Activated CD8-positive, alpha-beta T cell treated with anti-CD3 and anti-CD28 coated beads for 36 hours (primary cell): ENCODE measurements at regions not wholly inside any gene's neighbourhood (a gene's known extent, or its start where the extent isn't known, plus 50 kb on each side); places are given as distances from the start of the nearest gene placed in this dataset.
"Not testable (repeated sequence)": the region's sequence is repeated elsewhere in the genome, so short reads cannot be mapped to it uniquely, and the experiment has no call there.

ENCODE experiments used
- ATAC-seq: fragments of 200-7000 bp; cut with Tn5 transposase; one replicate; pipeline ENCODE4 v1.10.0; 2021; ENCODE audit warnings: mild to moderate bottlenecking, moderate library complexity
- CTCF ChIA-PET: fragments of 350-600 bp; sonication (Branson Sonifier 250); formaldehyde crosslinking; loops from one replicate; lab custom pipeline; 2021; ENCODE audit warnings: antibody characterized with exemption; lab: Charles Lee
- POLR2A ChIA-PET: fragments of 350-600 bp; sonication (Branson Sonifier 250); formaldehyde crosslinking; loops from one replicate; lab custom pipeline; 2021; ENCODE audit warnings: antibody characterized with exemption; lab: Charles Lee
- DNase-seq: peaks from one replicate; pipeline ENCODE4 v3.0.0-alpha.2; 2020
- H3K27ac Mint-ChIP-seq: one replicate; pipeline ENCODE4 v1.8.0; 2021; ENCODE audit warnings: mild to moderate bottlenecking, mixed read lengths
- H3K27me3 Mint-ChIP-seq: one replicate; pipeline ENCODE4 v1.8.0; 2021; ENCODE audit warnings: mixed read lengths
- H3K36me3 Mint-ChIP-seq: one replicate; pipeline ENCODE4 v1.8.0; 2021; ENCODE audit warnings: low read depth, mixed read lengths
- H3K4me1 Mint-ChIP-seq: one replicate; pipeline ENCODE4 v1.8.0; 2021; ENCODE audit warnings: low read depth, mixed read lengths
- H3K4me3 Mint-ChIP-seq: one replicate; pipeline ENCODE4 v1.8.0; 2021; ENCODE audit warnings: mild to moderate bottlenecking, moderate library complexity, mixed read lengths
- H3K9me3 Mint-ChIP-seq: one replicate; pipeline ENCODE4 v1.8.0; 2021; ENCODE audit warnings: mixed read lengths
- intact Hi-C: fragments of 100-400 bp; cut with micrococcal nuclease; formaldehyde crosslinking; loops from one replicate; pipeline ENCODE4 v1.10.0; 2022

- H3K4me1 Mint-ChIP-seq, H3K27me3 Mint-ChIP-seq, H3K9me3 Mint-ChIP-seq, H3K4me3 Mint-ChIP-seq, POLR2A ChIA-PET, DNase-seq, intact Hi-C loops, H3K27ac Mint-ChIP-seq, ATAC-seq, H3K36me3 Mint-ChIP-seq, CTCF ChIA-PET: not testable (repeated sequence)
Observed at GRCh38 chr7:73204898-73205297, 103.7 kb downstream of the NSUN5 start.

- ATAC-seq, H3K27ac Mint-ChIP-seq, DNase-seq, H3K4me1 Mint-ChIP-seq, H3K9me3 Mint-ChIP-seq, H3K36me3 Mint-ChIP-seq, CTCF ChIA-PET, intact Hi-C loops, H3K27me3 Mint-ChIP-seq, POLR2A ChIA-PET, H3K4me3 Mint-ChIP-seq: not testable (repeated sequence)
Observed at GRCh38 chr7:73203312-73203711, 105.3 kb downstream of the NSUN5 start.

GRCh38 chr7:73201264-73201663, 107.4 kb downstream of the NSUN5 start:
- intact Hi-C loops, H3K27me3 Mint-ChIP-seq, H3K36me3 Mint-ChIP-seq, POLR2A ChIA-PET, ATAC-seq, CTCF ChIA-PET, H3K27ac Mint-ChIP-seq, H3K9me3 Mint-ChIP-seq, H3K4me3 Mint-ChIP-seq, H3K4me1 Mint-ChIP-seq, DNase-seq: not testable (repeated sequence)

- CTCF ChIA-PET, ATAC-seq, H3K4me3 Mint-ChIP-seq, H3K4me1 Mint-ChIP-seq, intact Hi-C loops, DNase-seq, H3K9me3 Mint-ChIP-seq, H3K27me3 Mint-ChIP-seq, H3K27ac Mint-ChIP-seq, POLR2A ChIA-PET, H3K36me3 Mint-ChIP-seq: not testable (repeated sequence)
Observed at GRCh38 chr7:73200518-73201099, 108.0 kb downstream of the NSUN5 start.

GRCh38 chr7:73193991-73194390, 108.2 kb upstream of the SPDYE9 start:
- intact Hi-C loops, H3K9me3 Mint-ChIP-seq, H3K4me1 Mint-ChIP-seq, H3K4me3 Mint-ChIP-seq, POLR2A ChIA-PET, H3K36me3 Mint-ChIP-seq, H3K27me3 Mint-ChIP-seq, ATAC-seq, H3K27ac Mint-ChIP-seq, DNase-seq, CTCF ChIA-PET: not testable (repeated sequence)

GRCh38 chr7:73190483-73191155, 104.8 kb upstream of the SPDYE9 start:
- ATAC-seq, H3K27me3 Mint-ChIP-seq, H3K9me3 Mint-ChIP-seq, CTCF ChIA-PET, H3K27ac Mint-ChIP-seq, POLR2A ChIA-PET, DNase-seq, H3K36me3 Mint-ChIP-seq, H3K4me1 Mint-ChIP-seq, H3K4me3 Mint-ChIP-seq, intact Hi-C loops: not testable (repeated sequence)

GRCh38 chr7:73188287-73188686, 102.4 kb upstream of the SPDYE9 start:
- H3K36me3 Mint-ChIP-seq, H3K9me3 Mint-ChIP-seq, ATAC-seq, DNase-seq, H3K4me1 Mint-ChIP-seq, POLR2A ChIA-PET, H3K27me3 Mint-ChIP-seq, H3K4me3 Mint-ChIP-seq, CTCF ChIA-PET, H3K27ac Mint-ChIP-seq, intact Hi-C loops: not testable (repeated sequence)

- H3K9me3 Mint-ChIP-seq, intact Hi-C loops, DNase-seq, H3K36me3 Mint-ChIP-seq, CTCF ChIA-PET, POLR2A ChIA-PET, ATAC-seq, H3K27ac Mint-ChIP-seq, H3K4me3 Mint-ChIP-seq, H3K27me3 Mint-ChIP-seq, H3K4me1 Mint-ChIP-seq: not testable (repeated sequence)
Observed at GRCh38 chr7:73186589-73187309, 100.9 kb upstream of the SPDYE9 start.

GRCh38 chr7:73176813-73177212, 91.0 kb upstream of the SPDYE9 start:
- H3K4me1 Mint-ChIP-seq, CTCF ChIA-PET, H3K4me3 Mint-ChIP-seq, ATAC-seq, H3K27me3 Mint-ChIP-seq, H3K36me3 Mint-ChIP-seq, H3K27ac Mint-ChIP-seq, intact Hi-C loops, POLR2A ChIA-PET, DNase-seq, H3K9me3 Mint-ChIP-seq: not testable (repeated sequence)

GRCh38 chr7:73175322-73175721, 89.5 kb upstream of the SPDYE9 start:
- DNase-seq, intact Hi-C loops: not testable (repeated sequence)

GRCh38 chr7:73170902-73171301, 85.1 kb upstream of the SPDYE9 start:
- DNase-seq, CTCF ChIA-PET, H3K9me3 Mint-ChIP-seq, intact Hi-C loops, POLR2A ChIA-PET, ATAC-seq, H3K27ac Mint-ChIP-seq, H3K27me3 Mint-ChIP-seq, H3K36me3 Mint-ChIP-seq, H3K4me1 Mint-ChIP-seq, H3K4me3 Mint-ChIP-seq: not testable (repeated sequence)

More at GRCh38 chr7:73175322-73175721, 89.5 kb upstream of the SPDYE9 start:
- H3K27ac Mint-ChIP-seq, H3K4me3 Mint-ChIP-seq, H3K9me3 Mint-ChIP-seq, POLR2A ChIA-PET, H3K4me1 Mint-ChIP-seq, ATAC-seq, H3K27me3 Mint-ChIP-seq, H3K36me3 Mint-ChIP-seq: not testable (repeated sequence)
- CTCF ChIA-PET = interaction anchor here (0.6 kb wide), 1 partner anchor 555 kb away, joined by 3 read pairs; no protein-coding TSS in a partner anchor

- H3K36me3 Mint-ChIP-seq, intact Hi-C loops, POLR2A ChIA-PET: not testable (repeated sequence)
Observed at GRCh38 chr7:73170415-73170814, 84.6 kb upstream of the SPDYE9 start.

More at GRCh38 chr7:73170415-73170814, 84.6 kb upstream of the SPDYE9 start:
- H3K27me3 Mint-ChIP-seq, ATAC-seq, CTCF ChIA-PET, H3K9me3 Mint-ChIP-seq, H3K27ac Mint-ChIP-seq, DNase-seq, H3K4me3 Mint-ChIP-seq, H3K4me1 Mint-ChIP-seq: not testable (repeated sequence)
